Caco-2 (cell line): ENCODE measurements at regions not wholly inside any gene's neighbourhood (a gene's known extent, or its start where the extent isn't known, plus 50 kb on each side); places are given as distances from the start of the nearest gene placed in this dataset.

Experiments
- BruUV-seq: library from RNA; stranded (reverse); fragments of 400-500 nt; replicated peaks from 2 replicates; lab custom pipeline; 2021; lab: Mats Ljungman, UMichigan
- CTCF ChIA-PET: fragments of 300-600 bp; sonication (Branson Sonifier 250); formaldehyde crosslinking; loops from one replicate; lab custom pipeline; 2022; ENCODE audit warnings: antibody characterized with exemption; lab: Charles Lee
- POLR2A ChIA-PET: fragments of 300-600 bp; sonication (Branson Sonifier 250); formaldehyde crosslinking; loops from one replicate; lab custom pipeline; 2022; ENCODE audit warnings: antibody characterized with exemption; lab: Charles Lee
- DNase-seq, 2 experiments: peaks; one replicate each; pipeline versions ENCODE4 v3.0.0 to v3.0.0-alpha.2; 2020 to 2022
- H3K27me3 ChIP-seq: replicated peaks from 2 replicates; pipeline ENCODE4 v1.6.0; 2011; ENCODE audit warnings: low read length; ENCODE audit not compliant: control insufficient read depth, insufficient read depth
- H3K36me3 ChIP-seq: 2 replicates; pipeline ENCODE4 v1.5.1; 2011; ENCODE audit warnings: low read length; ENCODE audit not compliant: control insufficient read depth, insufficient read depth
- H3K4me1 ChIP-seq: fragments of 250-450 bp; sonication (Bioruptor Pico); 2 replicates; pipeline ENCODE4 v1.5.1; 2020; ENCODE audit warnings: mild to moderate bottlenecking
- H3K4me3 ChIP-seq: 2 replicates; pipeline ENCODE4 v1.5.1; 2011; ENCODE audit warnings: low read depth, mild to moderate bottlenecking, control low read depth, low read length
- H3K9me3 ChIP-seq: fragments of 250-450 bp; sonication (Bioruptor Pico); 2 replicates; pipeline ENCODE4 v1.5.1; 2020; ENCODE audit warnings: mild to moderate bottlenecking, moderate library complexity
- H3K27ac Mint-ChIP-seq: one replicate; pipeline ENCODE4 v1.8.0; 2022; ENCODE audit warnings: mixed read lengths; ENCODE audit not compliant: unreplicated experiment
- H3K27me3 Mint-ChIP-seq: one replicate; pipeline ENCODE4 v1.8.0; 2022; ENCODE audit warnings: mixed read lengths; ENCODE audit not compliant: insufficient read depth, unreplicated experiment
- H3K36me3 Mint-ChIP-seq: one replicate; pipeline ENCODE4 v1.8.0; 2022; ENCODE audit warnings: mild to moderate bottlenecking, mixed read lengths; ENCODE audit not compliant: insufficient read depth, unreplicated experiment
- H3K4me1 Mint-ChIP-seq: one replicate; pipeline ENCODE4 v1.8.0; 2022; ENCODE audit warnings: low read depth, mixed read lengths; ENCODE audit not compliant: unreplicated experiment
- H3K4me3 Mint-ChIP-seq: one replicate; pipeline ENCODE4 v1.8.0; 2022; ENCODE audit warnings: mild to moderate bottlenecking, moderate library complexity, mixed read lengths; ENCODE audit not compliant: unreplicated experiment
- H3K9me3 Mint-ChIP-seq: one replicate; pipeline ENCODE4 v1.8.0; 2022; ENCODE audit warnings: mixed read lengths; ENCODE audit not compliant: unreplicated experiment
- CTCF ChIP-seq, 2 experiments: fragments of 200-600 bp in 1 of 2; IDR thresholded peaks; 1 replicate in 1 of 2; 2 replicates in 1 of 2; pipeline versions ENCODE4 v1.5.1 to v1.8.0; 2011 to 2022; ENCODE audit warnings: antibody characterized with exemption in 1 of 2, control low read depth in 1 of 2, inconsistent platforms in 1 of 2, low read depth in 1 of 2, low read length in 1 of 2, mild to moderate bottlenecking in 1 of 2, moderate library complexity in 1 of 2; ENCODE audit not compliant: insufficient read depth in 1 of 2, severe bottlenecking in 1 of 2, unreplicated experiment in 1 of 2
- intact Hi-C: fragments of 100-400 bp; cut with micrococcal nuclease; formaldehyde crosslinking; loops from one replicate; pipeline ENCODE4 v1.10.0; 2022; ENCODE audit not compliant: unreplicated experiment

DNA sequence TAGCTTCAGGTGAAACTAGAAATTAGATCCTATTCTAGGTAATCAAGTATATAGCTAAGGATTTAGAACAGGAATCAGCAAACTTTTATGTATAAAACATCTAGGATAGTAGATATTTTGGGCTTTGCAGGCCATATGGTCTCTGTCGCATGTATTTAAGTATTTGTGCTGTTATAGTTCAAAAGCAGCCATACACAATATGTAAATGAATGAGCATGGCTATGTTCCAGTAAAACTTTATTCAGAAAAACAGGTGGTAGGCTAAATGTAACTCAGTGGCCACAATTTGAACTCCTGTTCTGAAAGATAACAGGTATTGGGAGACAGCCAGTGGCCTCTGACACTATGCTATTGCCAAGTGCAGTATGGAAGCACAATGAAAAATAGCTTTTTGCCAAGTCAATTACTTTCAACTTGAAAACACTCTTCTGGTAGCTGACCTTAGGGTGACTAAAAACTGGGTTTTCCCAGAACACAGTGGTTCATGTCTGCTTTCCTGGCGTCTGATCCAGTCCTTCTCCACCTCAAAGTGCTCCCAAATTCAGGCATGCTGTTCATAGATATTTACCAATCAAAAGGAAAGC lies 304.7 kb upstream of the SYT4 start:
- H3K4me3 Mint-ChIP-seq = no peak overlapping the region
- H3K4me1 Mint-ChIP-seq = no peaks in the 10 kb centered on the region
- ChIA-PET CTCF (no interaction called here), POLR2A (no interaction called here)
- H3K9me3 ChIP-seq = no peaks in the 10 kb centered on the region
- no peaks in the 10 kb centered on the region for H3K36me3 ChIP-seq
- no peak for DNase-seq
- H3K4me1 ChIP-seq = no peaks in the 10 kb centered on the region
- no peaks in the 10 kb centered on the region for H3K27me3 ChIP-seq
- no peak overlapping the region for H3K27ac Mint-ChIP-seq
- BruUV-seq = no TSS peak
- no peak overlapping the region for H3K4me3 ChIP-seq
- no peaks in the 10 kb centered on the region for H3K36me3 Mint-ChIP-seq
- intact Hi-C loops = no loop called here
- TF ChIP-seq CTCF (IDR thresholded peaks at IDR 0.05; ENCODE audit: insufficient read depth in 1 of 2, low read depth in 1 of 2, low read length in 1 of 2, severe bottlenecking in 1 of 2, unreplicated experiment in 1 of 2) = no peak
- H3K27me3 Mint-ChIP-seq = no peaks in the 10 kb centered on the region
- H3K9me3 Mint-ChIP-seq = no peaks in the 10 kb centered on the region

GRCh38 chr18:43587538-43588153 lies 310.4 kb upstream of the SYT4 start:
- Mint-ChIP-seq H3K9me3 (no peaks in the 10 kb centered on the region), H3K36me3 (no peaks in the 10 kb centered on the region), H3K4me1 (no peaks in the 10 kb centered on the region), H3K27ac (no peak overlapping the region), H3K4me3 (no peak overlapping the region), H3K27me3 (no peaks in the 10 kb centered on the region)
- DNase-seq = no peak
- peak; percentile 29 to 48 for TF ChIP-seq CTCF (IDR thresholded peaks at IDR 0.05; ENCODE audit: insufficient read depth in 1 of 2, low read depth in 1 of 2, low read length in 1 of 2, severe bottlenecking in 1 of 2, unreplicated experiment in 1 of 2)
- intact Hi-C loops = loop anchor here (1.0 kb wide), 1 partner anchor 16 kb away; no protein-coding TSS in a partner anchor
- Histone ChIP-seq H3K4me3 (no peak overlapping the region), H3K36me3 (no peaks in the 10 kb centered on the region), H3K4me1 (no peaks in the 10 kb centered on the region), H3K27me3 (no peaks in the 10 kb centered on the region), H3K9me3 (no peaks in the 10 kb centered on the region)
- POLR2A ChIA-PET = no interaction called here
- CTCF ChIA-PET = interaction anchor here (1.5 kb wide), 1 partner anchor 17 kb away, joined by 3 read pairs; no protein-coding TSS in a partner anchor
- BruUV-seq = no TSS peak

GRCh38 chr18:43588838-43589237 lies 311.5 kb upstream of the SYT4 start:
- intact Hi-C loops = no loop called here
- CTCF ChIA-PET = no interaction called here
- no peak overlapping the region for H3K27ac Mint-ChIP-seq

More at GRCh38 chr18:43588838-43589237, 311.5 kb upstream of the SYT4 start:
- Histone ChIP-seq H3K27me3 (no peaks in the 10 kb centered on the region), H3K4me1 (no peaks in the 10 kb centered on the region), H3K4me3 (no peak overlapping the region), H3K36me3 (no peaks in the 10 kb centered on the region), H3K9me3 (no peaks in the 10 kb centered on the region)
- DNase-seq = no peak
- Mint-ChIP-seq H3K4me1 (no peaks in the 10 kb centered on the region), H3K9me3 (no peaks in the 10 kb centered on the region), H3K36me3 (no peaks in the 10 kb centered on the region), H3K4me3 (no peak overlapping the region), H3K27me3 (no peaks in the 10 kb centered on the region)
- POLR2A ChIA-PET = no interaction called here
- no TSS peak for BruUV-seq
- TF ChIP-seq CTCF (IDR thresholded peaks at IDR 0.05; ENCODE audit: insufficient read depth in 1 of 2, low read depth in 1 of 2, low read length in 1 of 2, severe bottlenecking in 1 of 2, unreplicated experiment in 1 of 2) = no peak
